HEK293 (cell line): ENCODE measurements at regions not wholly inside any gene's neighbourhood (a gene's known extent, or its start where the extent isn't known, plus 50 kb on each side); places are given as distances from the start of the nearest gene placed in this dataset.

Source experiments
- CTCF ChIA-PET: fragments of 350-600 bp; formaldehyde crosslinking; extraction: SDS; loops from one replicate; lab custom pipeline; 2021; ENCODE audit warnings: antibody characterized with exemption; lab: Yijun Ruan, JAX
- POLR2A ChIA-PET: fragments of 300-600 bp; formaldehyde crosslinking; extraction: SDS; loops from one replicate; lab custom pipeline; 2020; ENCODE audit warnings: antibody characterized with exemption, inconsistent platforms; lab: Yijun Ruan, JAX
- H3K27ac ChIP-seq: fragments of 200-500 bp; sonication (Bioruptor generic); 2 replicates; pipeline ENCODE4 v1.5.1; 2014; ENCODE audit warnings: low read depth, low read length, control low read depth, inconsistent platforms; ENCODE audit errors: extremely low read depth
- H3K36me3 ChIP-seq, 2 experiments: fragments of 200-500 bp in 1 of 2; sonication (Bioruptor generic) in 1 of 2; 1 replicate in 1 of 2; 2 replicates in 1 of 2; pipeline ENCODE4 v1.5.1; 2014 to 2017; ENCODE audit warnings: inconsistent platforms in 2 of 2, low read length in 2 of 2; ENCODE audit not compliant: control insufficient read depth in 2 of 2, insufficient read depth in 1 of 2
- H3K4me1 ChIP-seq: fragments of 200-500 bp; sonication (Bioruptor generic); 2 replicates; pipeline ENCODE4 v1.5.1; 2014; ENCODE audit warnings: mild to moderate bottlenecking, low read length, inconsistent platforms; ENCODE audit not compliant: control insufficient read depth, insufficient read depth
- H3K4me3 ChIP-seq: 2 replicates; pipeline ENCODE4 v1.5.1; 2011; ENCODE audit warnings: low read depth, mild to moderate bottlenecking, control low read depth, low read length, moderate library complexity
- H3K9me3 ChIP-seq: fragments of 200-500 bp; sonication (Bioruptor generic); 2 replicates; pipeline ENCODE4 v1.5.1; 2014; ENCODE audit warnings: low read depth, low read length, inconsistent platforms; ENCODE audit not compliant: control insufficient read depth, insufficient read depth
- EGR2 ChIP-seq: fragments of 450-650 bp; formaldehyde crosslinking; IDR thresholded peaks from 2 replicates; pipeline ENCODE4 v1.5.1; 2016; ENCODE audit warnings: low read depth, missing biosample characterization, missing genetic modification characterization
- GLI2 ChIP-seq: fragments of 450-650 bp; formaldehyde crosslinking; IDR thresholded peaks from 2 replicates; pipeline ENCODE4; 2017; ENCODE audit warnings: missing biosample characterization, missing genetic modification characterization, low read depth, borderline replicate concordance
- KLF16 ChIP-seq: fragments of 450-650 bp; formaldehyde crosslinking; IDR thresholded peaks from 2 replicates; pipeline ENCODE4 v1.5.1; 2017; ENCODE audit warnings: missing biosample characterization, missing genetic modification characterization
- RBAK ChIP-seq: fragments of 450-650 bp; formaldehyde crosslinking; IDR thresholded peaks from 2 replicates; pipeline ENCODE4 v1.5.1; 2016; ENCODE audit warnings: missing biosample characterization, missing genetic modification characterization
- SP2 ChIP-seq: fragments of 450-650 bp; formaldehyde crosslinking; IDR thresholded peaks from 2 replicates; pipeline ENCODE4 v1.5.1; 2016; ENCODE audit warnings: missing biosample characterization, missing genetic modification characterization
- SP7 ChIP-seq: fragments of 450-650 bp; formaldehyde crosslinking; IDR thresholded peaks from 2 replicates; pipeline ENCODE4 v1.5.1; 2016; ENCODE audit warnings: missing biosample characterization, missing genetic modification characterization
- ZBTB26 ChIP-seq: fragments of 450-650 bp; formaldehyde crosslinking; optimal IDR thresholded peaks from 2 replicates; pipeline ENCODE3; 2016; ENCODE audit warnings: missing biosample characterization, mild to moderate bottlenecking, missing genetic modification characterization
- ZBTB8A ChIP-seq: fragments of 450-650 bp; formaldehyde crosslinking; IDR thresholded peaks from 2 replicates; pipeline ENCODE4 v1.5.1; 2016; ENCODE audit warnings: missing biosample characterization, missing genetic modification characterization
- ZFP41 ChIP-seq: fragments of 450-650 bp; formaldehyde crosslinking; IDR thresholded peaks from 2 replicates; pipeline ENCODE4 v1.5.1; 2016; ENCODE audit warnings: missing biosample characterization, missing genetic modification characterization, borderline replicate concordance
- ZNF10 ChIP-seq: fragments of 450-650 bp; formaldehyde crosslinking; IDR thresholded peaks from 2 replicates; pipeline ENCODE4 v1.5.1; 2017; ENCODE audit warnings: missing biosample characterization, missing genetic modification characterization
- ZNF157 ChIP-seq: fragments of 450-650 bp; formaldehyde crosslinking; IDR thresholded peaks from 2 replicates; pipeline ENCODE4 v1.5.1; 2016; ENCODE audit warnings: missing biosample characterization, missing genetic modification characterization
- ZNF280C ChIP-seq: fragments of 450-650 bp; formaldehyde crosslinking; IDR thresholded peaks from 2 replicates; pipeline ENCODE4 v1.5.1; 2016; ENCODE audit warnings: missing biosample characterization, missing genetic modification characterization
- ZNF394 ChIP-seq: fragments of 450-650 bp; formaldehyde crosslinking; IDR thresholded peaks from 2 replicates; pipeline ENCODE4 v1.5.1; 2016; ENCODE audit warnings: missing biosample characterization, missing genetic modification characterization, mild to moderate bottlenecking, moderate library complexity, borderline replicate concordance
- ZNF514 ChIP-seq: fragments of 450-650 bp; formaldehyde crosslinking; IDR thresholded peaks from 2 replicates; pipeline ENCODE4 v1.5.1; 2016; ENCODE audit warnings: missing biosample characterization, missing genetic modification characterization
- ZNF596 ChIP-seq: fragments of 450-650 bp; IDR thresholded peaks from 2 replicates; pipeline ENCODE4 v1.5.0; 2018; ENCODE audit warnings: missing biosample characterization, mild to moderate bottlenecking, missing genetic modification characterization, moderate library complexity
- ZNF704 ChIP-seq: fragments of 450-650 bp; formaldehyde crosslinking; IDR thresholded peaks from 2 replicates; pipeline ENCODE4 v1.5.1; 2016; ENCODE audit warnings: missing biosample characterization, missing genetic modification characterization
- ZSCAN18 ChIP-seq: fragments of 450-650 bp; formaldehyde crosslinking; IDR thresholded peaks from 2 replicates; pipeline ENCODE4 v1.5.1; 2016; ENCODE audit warnings: missing biosample characterization, missing genetic modification characterization
- TF ChIP-seq, protein P1 (sequence below): fragments of 450-650 bp; IDR thresholded peaks from 2 replicates; pipeline ENCODE4 v1.5.1; 2018; ENCODE audit warnings: missing biosample characterization, missing genetic modification characterization
- TF ChIP-seq, protein P2 (sequence below): fragments of 450-650 bp; formaldehyde crosslinking; IDR thresholded peaks from 2 replicates; pipeline ENCODE4 v1.5.1; 2017; ENCODE audit warnings: missing biosample characterization, missing genetic modification characterization

- Histone ChIP-seq H3K27ac (no peak overlapping the region), H3K4me1 (no peaks in the 10 kb centered on the region), H3K9me3 (no peaks in the 10 kb centered on the region), H3K4me3 (no peak overlapping the region), H3K36me3 (no peaks in the 10 kb centered on the region)
- CTCF ChIA-PET = interaction anchor here (0.8 to 2.7 kb wide), 4 partner anchors 15 to 436 kb away, joined by 3 to 12 read pairs (median 3); no protein-coding TSS in a partner anchor
- POLR2A ChIA-PET = no interaction called here
- TF ChIP-seq ZBTB26 = no peak
- TF ChIP-seq ZSCAN18 (tag by site-specific recombination) = no peak
- no peak for TF ChIP-seq GLI2 (tag by site-specific recombination)
- TF ChIP-seq ZBTB8A (tag by site-specific recombination) = no peak
- TF ChIP-seq ZNF10 (tag by site-specific recombination) = no peak
- TF ChIP-seq KLF16 (tag by site-specific recombination) = no peak
- TF ChIP-seq EGR2 = no peak
- no peak for TF ChIP-seq ZNF280C (tag by site-specific recombination)
- TF ChIP-seq, protein P1, sequence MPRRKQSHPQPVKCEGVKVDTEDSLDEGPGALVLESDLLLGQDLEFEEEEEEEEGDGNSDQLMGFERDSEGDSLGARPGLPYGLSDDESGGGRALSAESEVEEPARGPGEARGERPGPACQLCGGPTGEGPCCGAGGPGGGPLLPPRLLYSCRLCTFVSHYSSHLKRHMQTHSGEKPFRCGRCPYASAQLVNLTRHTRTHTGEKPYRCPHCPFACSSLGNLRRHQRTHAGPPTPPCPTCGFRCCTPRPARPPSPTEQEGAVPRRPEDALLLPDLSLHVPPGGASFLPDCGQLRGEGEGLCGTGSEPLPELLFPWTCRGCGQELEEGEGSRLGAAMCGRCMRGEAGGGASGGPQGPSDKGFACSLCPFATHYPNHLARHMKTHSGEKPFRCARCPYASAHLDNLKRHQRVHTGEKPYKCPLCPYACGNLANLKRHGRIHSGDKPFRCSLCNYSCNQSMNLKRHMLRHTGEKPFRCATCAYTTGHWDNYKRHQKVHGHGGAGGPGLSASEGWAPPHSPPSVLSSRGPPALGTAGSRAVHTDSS (tag by site-specific recombination) = no peak
- TF ChIP-seq, all 188 proteins: peak for 0
These were observed 65.5 kb downstream of the INSIG1 start for GRCh38 chr7:155363146-155363539.

- CTCF ChIA-PET = interaction anchor here (0.8 to 2.7 kb wide), 7 partner anchors 14 to 437 kb away, joined by 3 to 12 read pairs (median 3); no protein-coding TSS in a partner anchor
- no peak overlapping the region for H3K4me3 ChIP-seq
- POLR2A ChIA-PET = interaction anchor here (0.7 kb wide), 1 partner anchor 66 kb away, joined by 3 read pairs; the partner anchor contains the start of gene INSIG1
These were observed 66.3 kb downstream of the INSIG1 start for GRCh38 chr7:155363852-155364600.

More at GRCh38 chr7:155363852-155364600, 66.3 kb downstream of the INSIG1 start:
- H3K4me1 ChIP-seq = no peaks in the 10 kb centered on the region
- H3K9me3 ChIP-seq = no peaks in the 10 kb centered on the region
- H3K27ac ChIP-seq = no peak overlapping the region
- TF ChIP-seq, protein P2, sequence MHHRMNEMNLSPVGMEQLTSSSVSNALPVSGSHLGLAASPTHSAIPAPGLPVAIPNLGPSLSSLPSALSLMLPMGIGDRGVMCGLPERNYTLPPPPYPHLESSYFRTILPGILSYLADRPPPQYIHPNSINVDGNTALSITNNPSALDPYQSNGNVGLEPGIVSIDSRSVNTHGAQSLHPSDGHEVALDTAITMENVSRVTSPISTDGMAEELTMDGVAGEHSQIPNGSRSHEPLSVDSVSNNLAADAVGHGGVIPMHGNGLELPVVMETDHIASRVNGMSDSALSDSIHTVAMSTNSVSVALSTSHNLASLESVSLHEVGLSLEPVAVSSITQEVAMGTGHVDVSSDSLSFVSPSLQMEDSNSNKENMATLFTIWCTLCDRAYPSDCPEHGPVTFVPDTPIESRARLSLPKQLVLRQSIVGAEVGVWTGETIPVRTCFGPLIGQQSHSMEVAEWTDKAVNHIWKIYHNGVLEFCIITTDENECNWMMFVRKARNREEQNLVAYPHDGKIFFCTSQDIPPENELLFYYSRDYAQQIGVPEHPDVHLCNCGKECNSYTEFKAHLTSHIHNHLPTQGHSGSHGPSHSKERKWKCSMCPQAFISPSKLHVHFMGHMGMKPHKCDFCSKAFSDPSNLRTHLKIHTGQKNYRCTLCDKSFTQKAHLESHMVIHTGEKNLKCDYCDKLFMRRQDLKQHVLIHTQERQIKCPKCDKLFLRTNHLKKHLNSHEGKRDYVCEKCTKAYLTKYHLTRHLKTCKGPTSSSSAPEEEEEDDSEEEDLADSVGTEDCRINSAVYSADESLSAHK = no peak
- no peak for TF ChIP-seq SP7 (tag by site-specific recombination)
- TF ChIP-seq SP2 = no peak
- no peak for TF ChIP-seq ZFP41
- TF ChIP-seq ZNF704 = no peak
- no peak for TF ChIP-seq ZNF596 (tag by site-specific recombination)
- no peak for TF ChIP-seq ZNF394 (tag by site-specific recombination)
- TF ChIP-seq ZNF514 (tag by site-specific recombination) = no peak
- no peak for TF ChIP-seq ZNF157 (tag by site-specific recombination)
- TF ChIP-seq RBAK (tag by site-specific recombination) = no peak
- H3K36me3 ChIP-seq = no peaks in the 10 kb centered on the region
